Mammary epithelial cell (primary cell): ENCODE measurements at regions not wholly inside any gene's neighbourhood (a gene's known extent, or its start where the extent isn't known, plus 50 kb on each side); places are given as distances from the start of the nearest gene placed in this dataset.

Experiments
- EZH2 ChIP-seq: IDR thresholded peaks from 2 replicates; pipeline ENCODE4 v1.6.1; 2012; ENCODE audit warnings: low read length, inconsistent platforms, borderline replicate concordance
- TF ChIP-seq, protein P1 (sequence below), 2 donors: IDR thresholded peaks in 1 of 2; conservative IDR thresholded peaks in 1 of 2; 2 replicates each; pipeline ENCODE4 v1.5.1; 2011 to 2012; ENCODE audit warnings: inconsistent platforms in 2 of 2, low read length in 2 of 2, mild to moderate bottlenecking in 2 of 2, control low read depth in 1 of 2, low read depth in 1 of 2; ENCODE audit not compliant: insufficient read depth in 1 of 2; ENCODE audit errors: extremely low read depth in 1 of 2

DNA sequence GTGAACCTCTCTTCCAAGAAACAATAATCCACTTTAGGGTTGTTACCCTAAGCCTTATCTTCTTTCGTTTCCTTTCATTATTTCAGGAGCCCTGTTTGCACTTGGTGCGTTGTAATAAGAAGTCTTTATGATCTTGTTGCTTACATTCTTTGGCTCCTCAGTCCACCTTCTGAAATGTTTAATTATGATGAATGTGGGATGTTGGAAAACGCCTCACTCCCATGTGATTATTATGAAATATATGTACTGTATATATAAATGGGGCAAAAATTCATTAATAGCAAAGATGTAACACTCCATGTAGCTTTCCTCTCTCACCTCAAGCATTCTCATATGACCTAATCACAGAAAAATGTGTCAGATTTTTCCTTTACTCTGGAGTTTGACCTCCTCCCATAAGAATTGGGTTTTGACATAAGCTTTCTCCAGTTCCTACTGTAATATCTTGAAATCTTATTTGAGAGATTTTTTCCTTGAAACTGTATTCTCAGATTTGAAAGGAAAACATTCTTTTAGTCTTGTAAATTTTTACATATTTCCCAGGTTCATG, 397.2 kb upstream of the FANCL start:
- TF ChIP-seq, protein P1, sequence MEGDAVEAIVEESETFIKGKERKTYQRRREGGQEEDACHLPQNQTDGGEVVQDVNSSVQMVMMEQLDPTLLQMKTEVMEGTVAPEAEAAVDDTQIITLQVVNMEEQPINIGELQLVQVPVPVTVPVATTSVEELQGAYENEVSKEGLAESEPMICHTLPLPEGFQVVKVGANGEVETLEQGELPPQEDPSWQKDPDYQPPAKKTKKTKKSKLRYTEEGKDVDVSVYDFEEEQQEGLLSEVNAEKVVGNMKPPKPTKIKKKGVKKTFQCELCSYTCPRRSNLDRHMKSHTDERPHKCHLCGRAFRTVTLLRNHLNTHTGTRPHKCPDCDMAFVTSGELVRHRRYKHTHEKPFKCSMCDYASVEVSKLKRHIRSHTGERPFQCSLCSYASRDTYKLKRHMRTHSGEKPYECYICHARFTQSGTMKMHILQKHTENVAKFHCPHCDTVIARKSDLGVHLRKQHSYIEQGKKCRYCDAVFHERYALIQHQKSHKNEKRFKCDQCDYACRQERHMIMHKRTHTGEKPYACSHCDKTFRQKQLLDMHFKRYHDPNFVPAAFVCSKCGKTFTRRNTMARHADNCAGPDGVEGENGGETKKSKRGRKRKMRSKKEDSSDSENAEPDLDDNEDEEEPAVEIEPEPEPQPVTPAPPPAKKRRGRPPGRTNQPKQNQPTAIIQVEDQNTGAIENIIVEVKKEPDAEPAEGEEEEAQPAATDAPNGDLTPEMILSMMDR (conservative IDR thresholded peaks at IDR 0.05 in 1 of 2, IDR thresholded peaks at IDR 0.05 in 1 of 2; ENCODE audit: extremely low read depth in 1 of 2, insufficient read depth in 1 of 2, low read depth in 1 of 2, low read length in 2 of 2), result no peak
- TF ChIP-seq EZH2, result no peak
